PC-3 (cell line): ENCODE measurements at regions not wholly inside any gene's neighbourhood (a gene's known extent, or its start where the extent isn't known, plus 50 kb on each side); places are given as distances from the start of the nearest gene placed in this dataset.

ENCODE experiments used
- ATAC-seq: fragments of 200-7000 bp; cut with Tn5 transposase; 2 replicates; pipeline ENCODE4 v1.9.1; 2020; ENCODE audit warnings: mild to moderate bottlenecking, moderate library complexity
- BruUV-seq: library from RNA; stranded (reverse); fragments of 400-500 nt; replicated peaks from 2 replicates; lab custom pipeline; 2021; lab: Mats Ljungman, UMichigan
- CTCF ChIA-PET: fragments of 300-600 bp; sonication (Branson Sonifier 250); formaldehyde crosslinking; loops from one replicate; lab custom pipeline; 2022; ENCODE audit warnings: antibody characterized with exemption; lab: Charles Lee
- POLR2A ChIA-PET: fragments of 300-600 bp; sonication (Branson Sonifier 250); formaldehyde crosslinking; loops from one replicate; lab custom pipeline; 2022; ENCODE audit warnings: antibody characterized with exemption; ENCODE audit not compliant: unreplicated experiment; lab: Charles Lee
- DNase-seq: peaks from one replicate; pipeline ENCODE4 v3.0.0-alpha.2; 2015
- H2AFZ ChIP-seq: fragments of 300-600 bp; sonication (generic); 2 replicates; pipeline ENCODE4 v1.6.0; 2016; ENCODE audit warnings: antibody characterized with exemption, low read length
- H3F3A ChIP-seq: fragments of 300-600 bp; sonication (generic); one replicate; pipeline ENCODE4 v1.6.0; 2017; ENCODE audit warnings: antibody characterized with exemption, low read length, control low read depth, mild to moderate bottlenecking; ENCODE audit not compliant: unreplicated experiment
- H3K27ac ChIP-seq: fragments of 300-600 bp; sonication (generic); 2 replicates; pipeline ENCODE4 v1.5.1; 2016; ENCODE audit warnings: mild to moderate bottlenecking, low read length
- H3K27me3 ChIP-seq: fragments of 300-600 bp; sonication (generic); 2 replicates; pipeline ENCODE4 v1.6.1; 2016; ENCODE audit warnings: low read length, mixed read lengths
- H3K36me3 ChIP-seq: fragments of 300-600 bp; sonication (generic); 2 replicates; pipeline ENCODE4 v1.6.1; 2016; ENCODE audit warnings: low read depth, mixed run types, low read length, mixed read lengths
- H3K4me1 ChIP-seq: fragments of 300-600 bp; sonication (generic); 2 replicates; pipeline ENCODE4 v1.5.1; 2016; ENCODE audit warnings: low read length; ENCODE audit not compliant: insufficient read depth
- H3K4me2 ChIP-seq: fragments of 300-600 bp; sonication (generic); 2 replicates; pipeline ENCODE4 v1.6.0; 2016; ENCODE audit warnings: low read length
- H3K4me3 ChIP-seq: fragments of 300-600 bp; sonication (generic); 2 replicates; pipeline ENCODE4 v1.5.1; 2016; ENCODE audit warnings: mild to moderate bottlenecking, low read length, mixed read lengths
- H3K79me2 ChIP-seq: fragments of 300-600 bp; sonication (generic); 2 replicates; pipeline ENCODE4 v1.6.1; 2017; ENCODE audit warnings: low read length, mixed read lengths
- H3K9ac ChIP-seq: fragments of 300-600 bp; sonication (generic); 2 replicates; pipeline ENCODE4 v1.6.0; 2016; ENCODE audit warnings: mild to moderate bottlenecking, low read length
- H3K9me2 ChIP-seq: fragments of 300-600 bp; sonication (generic); replicated peaks from 2 replicates; pipeline ENCODE4 v1.6.1; 2016; ENCODE audit warnings: mixed run types, low read length, mixed read lengths
- H3K9me3 ChIP-seq: fragments of 300-600 bp; sonication (generic); 2 replicates; pipeline ENCODE4 v1.6.1; 2016; ENCODE audit warnings: low read length, mixed read lengths
- H4K20me1 ChIP-seq: fragments of 300-600 bp; sonication (generic); 2 replicates; pipeline ENCODE4 v1.6.1; 2016; ENCODE audit warnings: low read length, mixed read lengths
- CTCF ChIP-seq: fragments of 300-600 bp; sonication (generic); conservative IDR thresholded peaks from 2 replicates; pipeline ENCODE4 v1.5.1; 2017; ENCODE audit warnings: antibody characterized with exemption, low read depth, mild to moderate bottlenecking, low read length
- EZH2 ChIP-seq: fragments of 300-600 bp; sonication (generic); IDR thresholded peaks from one replicate; pipeline ENCODE4 v1.6.1; 2017; ENCODE audit warnings: antibody characterized with exemption, mild to moderate bottlenecking, low read length; ENCODE audit not compliant: unreplicated experiment
- EZH2phosphoT487 ChIP-seq: fragments of 300-600 bp; sonication (generic); IDR thresholded peaks from 2 replicates; pipeline ENCODE4 v1.6.1; 2018; ENCODE audit warnings: mild to moderate bottlenecking, antibody characterized with exemption, low read length, borderline replicate concordance
- intact Hi-C: fragments of 100-400 bp; cut with micrococcal nuclease; formaldehyde crosslinking; loops from 2 replicates; pipeline ENCODE4 v1.9.0; 2023

DNA sequence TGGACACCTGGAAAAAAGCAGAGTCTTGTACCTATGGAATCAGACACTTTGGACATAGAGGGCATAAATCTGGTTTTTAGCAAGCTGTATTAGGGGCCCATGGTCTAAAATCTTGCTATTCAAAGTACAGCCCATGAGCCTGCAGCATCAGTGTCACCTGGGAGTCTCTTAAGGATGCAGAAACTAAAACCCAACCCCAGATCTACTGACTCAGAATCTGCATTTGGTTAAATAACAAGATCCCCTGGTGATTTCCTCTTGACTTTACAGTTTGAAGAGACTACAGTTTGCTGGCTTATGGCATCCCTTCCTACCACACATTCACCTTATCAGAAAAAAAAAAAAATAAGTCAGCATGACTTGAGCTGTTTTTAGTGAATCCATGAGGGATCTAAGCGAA, 74.9 kb upstream of the NR2F2 start:
- DNase-seq = no peak
- Histone ChIP-seq H3K27me3 (no peaks in the 10 kb centered on the region), H3K9ac (no peak overlapping the region), H3K4me2 (no peak overlapping the region), H3F3A (no peaks in the 10 kb centered on the region), H3K9me3 (no peaks in the 10 kb centered on the region), H3K4me1 (no peaks in the 10 kb centered on the region), H3K79me2 (no peaks in the 10 kb centered on the region), H4K20me1 (no peaks in the 10 kb centered on the region), H3K36me3 (no peaks in the 10 kb centered on the region), H2AFZ (no peak overlapping the region), H3K27ac (no peak overlapping the region), H3K9me2 (no peaks in the 10 kb centered on the region), H3K4me3 (no peak overlapping the region)
- no TSS peak for BruUV-seq
- TF ChIP-seq CTCF (no peak), EZH2 (no peak), EZH2phosphoT487 (no peak)
- ChIA-PET POLR2A (no interaction called here), CTCF (no interaction called here)
- intact Hi-C loops = no loop called here
- no peak for ATAC-seq

GRCh38 chr15:96261575-96262034, 68.9 kb upstream of the NR2F2 start:
- ChIA-PET POLR2A (no interaction called here), CTCF (no interaction called here)
- Histone ChIP-seq H3K4me3 (no peak overlapping the region), H3K27ac (no peak overlapping the region), H3K27me3 (no peaks in the 10 kb centered on the region), H3K4me2 (no peak overlapping the region), H3K9me3 (no peaks in the 10 kb centered on the region), H3K79me2 (no peaks in the 10 kb centered on the region), H3K36me3 (no peaks in the 10 kb centered on the region), H3K4me1 (peaks cover 24% of the 10 kb centered on the region), H3F3A (no peaks in the 10 kb centered on the region), H4K20me1 (no peaks in the 10 kb centered on the region), H3K9ac (no peak overlapping the region), H3K9me2 (no peaks in the 10 kb centered on the region), H2AFZ (no peak overlapping the region)
- no TSS peak for BruUV-seq
- no peak for ATAC-seq
- no peak for DNase-seq
- TF ChIP-seq EZH2phosphoT487 = no peak
- no peak for TF ChIP-seq CTCF
- no peak for TF ChIP-seq EZH2
- intact Hi-C loops = no loop called here

DNA sequence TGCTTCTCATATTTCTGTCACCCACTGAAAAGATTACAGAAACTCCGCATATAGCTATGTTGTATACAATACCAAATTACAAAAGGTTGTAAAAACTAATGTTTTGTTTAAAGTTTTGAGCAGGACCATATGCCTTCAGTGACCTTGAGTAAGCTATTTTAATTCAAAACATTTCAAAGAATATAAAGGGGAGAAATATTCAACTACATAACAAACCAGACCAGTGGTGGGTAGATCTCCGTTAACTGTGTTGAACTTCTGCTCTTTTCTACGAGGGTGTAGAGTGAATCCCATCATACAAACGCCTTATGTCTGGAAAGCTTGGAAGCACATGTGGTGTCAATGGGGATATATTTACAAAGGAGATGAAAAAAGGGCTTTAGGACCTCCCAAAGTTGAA, 68.4 kb upstream of the NR2F2 start:
- Histone ChIP-seq H3K36me3 (no peaks in the 10 kb centered on the region), H3K9ac (no peak overlapping the region), H3F3A (no peaks in the 10 kb centered on the region), H3K4me3 (no peak overlapping the region), H3K9me3 (no peaks in the 10 kb centered on the region), H4K20me1 (no peaks in the 10 kb centered on the region), H3K79me2 (no peaks in the 10 kb centered on the region), H3K4me1 (peaks cover 24% of the 10 kb centered on the region), H3K9me2 (no peaks in the 10 kb centered on the region), H3K4me2 (no peak overlapping the region), H2AFZ (no peak overlapping the region), H3K27me3 (no peaks in the 10 kb centered on the region), H3K27ac (no peak overlapping the region)
- TF ChIP-seq EZH2 (no peak), EZH2phosphoT487 (no peak), CTCF (no peak)
- no peak for DNase-seq
- CTCF ChIA-PET = no interaction called here
- no TSS peak for BruUV-seq
- POLR2A ChIA-PET = no interaction called here
- intact Hi-C loops = no loop called here
- ATAC-seq = no peak
